ENCODE measurements at regions not wholly inside any gene's neighbourhood (a gene's known extent, or its start where the extent isn't known, plus 50 kb on each side); places are given as distances from the start of the nearest gene placed in this dataset.

- TF ChIP-seq CTCF (IDR thresholded peaks at IDR 0.05) (no peak), POLR2AphosphoS5 (IDR thresholded peaks at IDR 0.05; ENCODE audit: low read depth, low read length) (no peak), REST (IDR thresholded peaks at IDR 0.05; ENCODE audit: insufficient read depth in 1 of 2, low read depth in 2 of 2, low read length in 1 of 2) (no peak), SIN3A (IDR thresholded peaks at IDR 0.05; ENCODE audit: borderline replicate concordance, insufficient read depth, low read depth, low read length) (no peak)
Observed at GRCh38 chrX:65932173-65933084, 107.5 kb downstream of the VSIG4 start.
